ENCODE measurements at regions not wholly inside any gene's neighbourhood (a gene's known extent, or its start where the extent isn't known, plus 50 kb on each side); places are given as distances from the start of the nearest gene placed in this dataset.

DNA sequence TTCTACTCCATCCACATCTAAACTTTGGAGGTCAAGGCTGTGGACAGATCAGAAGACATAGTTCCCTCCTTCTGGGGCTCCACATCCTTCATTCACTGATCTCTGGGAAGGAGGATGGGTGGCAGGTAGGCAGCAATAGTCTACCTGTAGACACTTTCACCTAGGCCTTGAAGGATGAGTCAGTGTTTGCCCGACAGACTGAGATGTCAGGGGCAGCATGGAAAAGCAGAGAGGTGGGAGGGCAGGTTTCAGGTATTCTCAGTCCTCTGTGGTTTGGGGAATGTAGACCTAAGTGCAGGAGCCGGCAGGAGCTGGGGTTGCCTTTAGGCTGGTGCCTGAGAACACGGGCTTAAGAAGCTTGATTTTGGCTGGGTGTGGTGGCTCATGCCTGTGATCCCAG is 171.9 kb upstream of the ZNF267 start (continued):
- TF ChIP-seq POU6F1 (CRISPR knock-in tag; IDR thresholded peaks at IDR 0.05; ENCODE audit: borderline replicate concordance, low read depth) (no peak), RARB (CRISPR knock-in tag; IDR thresholded peaks at IDR 0.05) (no peak)

- TF ChIP-seq ISL1 (CRISPR knock-in tag; IDR thresholded peaks at IDR 0.05) (no peak), BACH2 (CRISPR knock-in tag; IDR thresholded peaks at IDR 0.05; ENCODE audit: borderline replicate concordance) (no peak), RARB (CRISPR knock-in tag; IDR thresholded peaks at IDR 0.05) (no peak), POU6F1 (CRISPR knock-in tag; IDR thresholded peaks at IDR 0.05; ENCODE audit: borderline replicate concordance, low read depth) (no peak), ESRRG (CRISPR knock-in tag; IDR thresholded peaks at IDR 0.05) (no peak), ZNF8 (CRISPR knock-in tag; IDR thresholded peaks at IDR 0.05) (no peak), OSR1 (CRISPR knock-in tag; IDR thresholded peaks at IDR 0.05) (no peak), ZFP3 (CRISPR knock-in tag; IDR thresholded peaks at IDR 0.05) (no peak), TOX (CRISPR knock-in tag; IDR thresholded peaks at IDR 0.05; ENCODE audit: borderline replicate concordance) (no peak), ZFP30 (CRISPR knock-in tag; IDR thresholded peaks at IDR 0.05) (no peak)
- TF ChIP-seq, protein P1, sequence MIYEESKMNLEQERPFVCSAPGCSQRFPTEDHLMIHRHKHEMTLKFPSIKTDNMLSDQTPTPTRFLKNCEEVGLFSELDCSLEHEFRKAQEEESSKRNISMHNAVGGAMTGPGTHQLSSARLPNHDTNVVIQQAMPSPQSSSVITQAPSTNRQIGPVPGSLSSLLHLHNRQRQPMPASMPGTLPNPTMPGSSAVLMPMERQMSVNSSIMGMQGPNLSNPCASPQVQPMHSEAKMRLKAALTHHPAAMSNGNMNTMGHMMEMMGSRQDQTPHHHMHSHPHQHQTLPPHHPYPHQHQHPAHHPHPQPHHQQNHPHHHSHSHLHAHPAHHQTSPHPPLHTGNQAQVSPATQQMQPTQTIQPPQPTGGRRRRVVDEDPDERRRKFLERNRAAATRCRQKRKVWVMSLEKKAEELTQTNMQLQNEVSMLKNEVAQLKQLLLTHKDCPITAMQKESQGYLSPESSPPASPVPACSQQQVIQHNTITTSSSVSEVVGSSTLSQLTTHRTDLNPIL (CRISPR knock-in tag; IDR thresholded peaks at IDR 0.05; ENCODE audit: low read depth): no peak
- TF ChIP-seq, protein P2, sequence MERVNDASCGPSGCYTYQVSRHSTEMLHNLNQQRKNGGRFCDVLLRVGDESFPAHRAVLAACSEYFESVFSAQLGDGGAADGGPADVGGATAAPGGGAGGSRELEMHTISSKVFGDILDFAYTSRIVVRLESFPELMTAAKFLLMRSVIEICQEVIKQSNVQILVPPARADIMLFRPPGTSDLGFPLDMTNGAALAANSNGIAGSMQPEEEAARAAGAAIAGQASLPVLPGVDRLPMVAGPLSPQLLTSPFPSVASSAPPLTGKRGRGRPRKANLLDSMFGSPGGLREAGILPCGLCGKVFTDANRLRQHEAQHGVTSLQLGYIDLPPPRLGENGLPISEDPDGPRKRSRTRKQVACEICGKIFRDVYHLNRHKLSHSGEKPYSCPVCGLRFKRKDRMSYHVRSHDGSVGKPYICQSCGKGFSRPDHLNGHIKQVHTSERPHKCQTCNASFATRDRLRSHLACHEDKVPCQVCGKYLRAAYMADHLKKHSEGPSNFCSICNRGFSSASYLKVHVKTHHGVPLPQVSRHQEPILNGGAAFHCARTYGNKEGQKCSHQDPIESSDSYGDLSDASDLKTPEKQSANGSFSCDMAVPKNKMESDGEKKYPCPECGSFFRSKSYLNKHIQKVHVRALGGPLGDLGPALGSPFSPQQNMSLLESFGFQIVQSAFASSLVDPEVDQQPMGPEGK (CRISPR knock-in tag; IDR thresholded peaks at IDR 0.05; ENCODE audit: borderline replicate concordance): no peak
Measured at GRCh38 chr16:31702796-31703195, 170.8 kb upstream of the ZNF267 start.

GRCh38 chr16:31703526-31704128 is 170.0 kb upstream of the ZNF267 start:
- TF ChIP-seq, protein P3, sequence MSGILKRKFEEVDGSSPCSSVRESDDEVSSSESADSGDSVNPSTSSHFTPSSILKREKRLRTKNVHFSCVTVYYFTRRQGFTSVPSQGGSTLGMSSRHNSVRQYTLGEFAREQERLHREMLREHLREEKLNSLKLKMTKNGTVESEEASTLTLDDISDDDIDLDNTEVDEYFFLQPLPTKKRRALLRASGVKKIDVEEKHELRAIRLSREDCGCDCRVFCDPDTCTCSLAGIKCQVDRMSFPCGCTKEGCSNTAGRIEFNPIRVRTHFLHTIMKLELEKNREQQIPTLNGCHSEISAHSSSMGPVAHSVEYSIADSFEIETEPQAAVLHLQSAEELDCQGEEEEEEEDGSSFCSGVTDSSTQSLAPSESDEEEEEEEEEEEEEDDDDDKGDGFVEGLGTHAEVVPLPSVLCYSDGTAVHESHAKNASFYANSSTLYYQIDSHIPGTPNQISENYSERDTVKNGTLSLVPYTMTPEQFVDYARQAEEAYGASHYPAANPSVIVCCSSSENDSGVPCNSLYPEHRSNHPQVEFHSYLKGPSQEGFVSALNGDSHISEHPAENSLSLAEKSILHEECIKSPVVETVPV (CRISPR knock-in tag; IDR thresholded peaks at IDR 0.05): no peak
- no peak for ATAC-seq

More at GRCh38 chr16:31702796-31703195, 170.8 kb upstream of the ZNF267 start:
- no peak for ATAC-seq

DNA sequence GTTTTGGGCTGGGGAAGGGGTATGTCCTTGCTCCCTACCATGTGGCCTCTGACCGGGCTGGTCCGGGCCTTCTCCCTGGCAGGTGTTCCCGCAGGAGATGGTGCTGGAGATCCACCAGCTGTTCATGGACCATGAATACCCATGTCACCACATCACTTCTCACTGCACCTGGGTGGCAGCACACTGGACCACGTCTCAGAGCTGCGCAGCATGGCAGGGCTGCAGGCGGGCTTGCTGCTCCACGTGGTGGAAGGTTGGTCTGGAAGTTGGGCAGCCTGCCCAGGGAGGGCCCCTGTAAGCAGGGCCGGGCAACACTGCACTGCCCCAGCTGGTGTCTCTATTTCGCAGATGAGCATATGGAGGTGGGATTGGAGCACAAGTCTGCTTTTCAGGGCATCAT is 169.5 kb upstream of the ZNF267 start:
- TF ChIP-seq ARNTL (CRISPR knock-in tag; IDR thresholded peaks at IDR 0.05; ENCODE audit: borderline replicate concordance, low read depth): no peak
- no peak for TF ChIP-seq ZFP30 (CRISPR knock-in tag; IDR thresholded peaks at IDR 0.05)
- TF ChIP-seq SNAI2 (CRISPR knock-in tag; IDR thresholded peaks at IDR 0.05): no peak
- TF ChIP-seq TCF4 (CRISPR knock-in tag; IDR thresholded peaks at IDR 0.05; ENCODE audit: borderline replicate concordance): no peak

GRCh38 chr16:31705371-31705770 is 168.2 kb upstream of the ZNF267 start:
- ATAC-seq: no peak
- TF ChIP-seq TSHZ2 (CRISPR knock-in tag; IDR thresholded peaks at IDR 0.05): no peak
- no peak for TF ChIP-seq CSDC2 (CRISPR knock-in tag; IDR thresholded peaks at IDR 0.05)
- no peak for TF ChIP-seq ZNF565 (CRISPR knock-in tag; conservative IDR thresholded peaks at IDR 0.05; ENCODE audit: low read depth)
- TF ChIP-seq BACH2 (CRISPR knock-in tag; IDR thresholded peaks at IDR 0.05; ENCODE audit: borderline replicate concordance): no peak
- no peak for TF ChIP-seq ZNF8 (CRISPR knock-in tag; IDR thresholded peaks at IDR 0.05)
- TF ChIP-seq, protein P3 (CRISPR knock-in tag; IDR thresholded peaks at IDR 0.05): no peak

More for the DNA sequence above, 169.5 kb upstream of the ZNF267 start:
- ATAC-seq: no peak

Data from SK-N-SH treated with all-trans-retinoic acid at 6 μM for 48 hours (cell line).